DMS 273 treated with DMSO at 0.1 percent for 48 hours (cell line): ENCODE measurements at regions not wholly inside any gene's neighbourhood (a gene's known extent, or its start where the extent isn't known, plus 50 kb on each side); places are given as distances from the start of the nearest gene placed in this dataset.
"Not testable (repeated sequence)": the region's sequence is repeated elsewhere in the genome, so short reads cannot be mapped to it uniquely, and the experiment has no call there.

Experiments
- DNase-seq: peaks from one replicate; lab custom pipeline; 2025; lab: John Stamatoyannopoulos, UW

DNA sequence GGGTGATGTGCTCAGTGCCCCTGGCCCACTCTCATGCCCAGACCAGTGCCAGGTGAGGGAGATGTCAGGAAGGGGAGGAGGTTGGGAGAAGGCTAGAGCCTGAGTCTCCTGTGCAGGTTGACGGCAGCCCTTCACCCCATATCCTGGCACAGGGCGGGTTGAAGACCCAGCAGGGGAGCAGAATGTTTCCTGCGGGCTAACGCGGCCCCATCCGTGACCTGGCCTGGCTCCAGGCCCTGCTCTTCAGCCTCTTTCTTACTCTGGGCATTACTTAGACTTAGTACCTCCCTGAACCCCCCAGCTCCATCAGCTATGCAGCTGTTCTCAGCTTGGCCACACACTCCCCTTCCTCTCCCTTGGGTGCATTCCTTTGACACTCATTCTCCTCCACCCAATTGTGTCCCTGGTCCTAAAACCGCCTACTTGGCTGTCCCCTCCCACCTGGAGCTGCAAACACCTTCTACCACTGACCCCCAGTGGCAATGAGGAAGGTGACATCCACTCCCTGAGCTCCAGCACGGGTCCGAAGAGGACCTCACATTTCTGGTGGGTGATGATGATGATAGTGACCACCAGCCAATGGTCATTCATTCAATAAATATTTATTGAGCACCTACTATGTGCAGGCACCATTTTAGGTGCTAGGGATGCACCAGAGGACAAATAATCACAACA lies 179.0 kb downstream of the PTPRU start:
- peak; percentile 50 for DNase-seq

- no peak for DNase-seq
Measured at GRCh38 chr1:29414086-29414485, 177.8 kb downstream of the PTPRU start.

- DNase-seq: no peak
Measured at GRCh38 chr1:29413661-29414060, 177.3 kb downstream of the PTPRU start.

GRCh38 chr1:29412591-29412990 lies 176.3 kb downstream of the PTPRU start:
- DNase-seq: no peak

DNA sequence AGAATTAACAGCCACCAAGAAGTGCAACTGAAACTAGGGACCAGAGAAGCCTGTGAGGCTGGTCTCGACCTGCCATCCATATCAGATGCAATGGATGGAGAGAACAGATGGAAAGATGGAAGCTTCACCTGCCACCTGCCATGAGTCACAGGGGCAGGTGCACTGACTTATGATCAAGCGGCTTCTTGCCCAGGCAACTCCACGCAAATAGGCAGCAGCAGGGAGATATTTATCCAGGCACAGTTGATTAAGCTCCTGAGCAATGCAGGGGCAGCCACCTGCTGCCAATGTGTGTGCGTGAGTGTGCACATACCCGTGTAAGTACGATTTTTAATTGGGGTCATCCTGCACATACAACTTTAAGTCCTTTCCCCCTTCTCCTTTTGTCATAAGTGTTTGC lies 174.2 kb downstream of the PTPRU start:
- peak; percentile 65 for DNase-seq

DNA sequence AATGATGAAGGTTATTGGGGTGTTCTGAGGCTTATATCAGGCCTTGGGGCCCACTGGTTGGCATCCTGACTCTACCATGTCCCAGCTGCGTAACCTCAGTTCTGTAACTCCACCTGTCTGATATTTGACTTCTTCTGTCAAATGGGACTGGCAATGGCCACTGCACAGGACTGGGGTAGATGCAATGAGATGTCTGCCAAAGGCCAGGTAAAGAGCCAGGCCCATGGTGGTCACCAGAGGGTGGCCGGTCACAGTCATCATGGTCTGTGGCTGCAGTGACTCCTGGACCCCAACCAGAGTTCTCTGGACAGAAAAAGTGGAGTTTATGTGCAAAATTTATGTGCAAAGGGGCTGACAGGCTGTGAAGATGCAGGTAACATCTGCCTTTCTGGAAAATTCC lies 173.3 kb downstream of the PTPRU start:
- no peak for DNase-seq

DNA sequence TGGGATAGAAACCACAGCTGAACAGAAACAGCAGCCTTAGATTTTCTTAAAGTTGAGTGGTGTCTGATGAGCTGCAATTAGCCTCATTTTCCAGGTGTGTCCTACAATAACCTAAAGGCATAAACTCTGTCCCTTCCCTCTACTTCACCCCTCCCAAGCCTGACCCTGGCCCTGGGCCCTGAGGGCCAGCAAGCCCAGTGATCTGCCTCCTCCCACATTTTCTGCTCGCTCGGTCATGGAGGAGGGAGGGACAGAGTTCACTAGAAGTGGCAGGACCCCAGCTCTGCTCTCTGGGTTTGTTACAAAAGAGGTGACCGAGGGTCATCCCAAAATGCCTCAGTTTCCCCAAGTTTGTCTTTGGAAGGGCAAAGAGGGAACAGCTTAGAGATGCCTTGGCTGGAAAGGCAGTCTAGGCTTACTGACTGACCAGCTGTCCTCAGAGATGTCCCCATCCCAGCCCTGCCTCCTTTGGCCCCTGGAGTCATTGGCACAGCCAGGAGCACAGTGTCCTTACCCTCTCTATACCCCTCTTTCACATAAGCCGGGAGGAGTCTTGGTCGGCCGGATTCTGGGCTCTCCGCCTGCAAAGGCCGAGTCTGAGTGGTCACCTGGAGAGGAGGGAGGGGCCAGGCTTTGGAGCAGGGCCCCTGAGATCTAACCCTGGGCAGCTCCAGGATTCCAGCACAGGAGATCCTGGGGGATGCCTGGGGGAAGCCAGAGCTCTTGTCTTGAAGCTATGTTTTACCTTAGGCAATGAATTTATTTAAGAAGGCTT lies 172.7 kb downstream of the PTPRU start:
- no peak for DNase-seq

DNA sequence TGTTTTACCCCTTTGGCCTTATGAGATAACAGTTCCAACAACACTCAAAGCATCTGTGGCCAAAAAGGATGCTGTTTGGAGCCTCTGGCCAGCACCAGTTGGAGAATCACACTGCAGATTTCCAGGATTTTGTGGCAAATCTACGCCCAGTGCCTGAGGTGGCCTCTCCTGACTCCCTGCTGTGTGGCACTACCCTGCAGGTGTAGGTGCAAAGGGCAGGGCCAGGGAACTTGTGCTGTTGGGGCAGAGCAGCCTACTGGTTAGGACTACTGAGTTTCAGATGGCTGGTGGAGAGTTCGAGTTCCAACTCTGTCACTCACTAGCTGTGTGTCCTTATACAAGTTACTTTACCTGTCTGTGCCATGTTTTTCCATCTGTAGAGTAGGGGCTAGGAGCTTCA lies 170.5 kb downstream of the PTPRU start:
- DNase-seq: no peak

DNA sequence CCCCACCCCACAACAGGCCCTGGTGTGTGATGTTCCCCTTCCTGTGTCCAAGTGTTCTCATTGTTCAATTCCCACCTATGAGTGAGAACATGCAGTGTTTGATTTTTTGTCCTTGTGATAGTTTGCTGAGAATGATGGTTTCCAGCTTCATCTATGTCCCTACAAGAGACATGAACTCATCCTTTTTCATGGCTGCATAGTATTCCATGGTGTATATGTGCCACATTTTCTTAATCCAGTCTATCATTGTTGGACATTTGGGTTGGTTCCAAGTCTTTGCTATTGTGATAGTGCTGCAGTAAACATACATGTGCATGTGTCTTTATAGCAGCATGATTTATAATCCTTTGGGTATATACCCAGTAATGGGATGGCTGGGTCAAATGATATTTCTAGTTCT lies 163.9 kb downstream of the PTPRU start:
- DNase-seq: not testable (repeated sequence)

DNA sequence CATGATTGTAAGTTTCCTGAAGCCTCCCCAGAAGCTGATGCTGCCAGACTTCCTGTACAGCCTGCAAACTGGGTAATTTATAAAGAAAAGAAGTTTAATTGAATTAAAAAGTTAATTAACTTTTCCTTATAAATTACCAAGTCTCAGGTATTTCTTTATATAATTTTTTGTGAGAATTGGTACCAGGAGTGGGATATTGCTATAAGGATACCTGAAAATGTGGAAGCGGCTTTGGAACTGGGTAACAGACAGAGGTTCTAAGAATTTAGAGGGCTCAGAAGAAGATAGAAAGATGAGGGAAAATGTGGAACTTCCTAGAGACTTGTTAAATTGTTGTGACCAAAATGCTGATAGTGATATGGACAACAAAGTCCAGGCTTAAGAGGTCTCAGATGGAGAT lies 163.1 kb downstream of the PTPRU start:
- no peak for DNase-seq

DNA sequence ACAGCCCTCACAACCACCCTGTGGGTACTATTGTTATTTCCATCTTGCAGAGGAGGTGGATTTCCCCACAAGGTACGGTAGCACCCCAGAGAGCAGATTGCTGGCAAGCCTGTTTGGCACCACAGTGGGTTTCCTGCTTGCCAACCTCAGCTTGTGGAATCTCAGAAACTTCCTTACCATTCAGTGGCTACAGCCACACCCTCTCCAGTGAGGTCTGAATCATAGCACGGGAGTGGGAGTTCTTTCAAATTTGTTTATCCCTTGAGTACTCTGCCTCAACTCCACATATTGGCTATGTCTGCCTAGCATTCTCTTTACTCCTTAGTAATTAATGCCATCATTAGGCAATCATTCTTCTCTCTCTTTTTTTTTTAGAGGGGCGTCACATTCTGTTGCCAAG lies 162.1 kb downstream of the PTPRU start:
- no peak for DNase-seq

DNA sequence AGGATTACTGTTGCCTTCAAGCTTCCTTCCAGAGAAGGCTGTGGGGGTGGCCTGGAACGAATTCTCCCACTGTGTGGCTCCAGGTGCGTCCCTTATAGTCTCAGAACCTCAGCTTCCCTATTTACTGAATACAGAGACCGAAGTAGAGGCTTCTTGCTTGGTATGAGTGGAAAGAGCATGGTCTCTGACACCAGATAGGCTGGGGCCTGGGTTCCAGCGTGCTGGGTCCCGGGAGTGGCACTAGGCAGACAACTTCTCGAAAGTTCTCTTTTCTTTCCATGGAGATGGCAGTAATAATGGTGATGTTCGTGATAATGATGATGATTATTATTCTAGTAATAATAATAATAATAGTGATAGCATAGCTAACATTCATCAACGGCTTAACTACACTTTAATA lies 161.7 kb downstream of the PTPRU start:
- DNase-seq: no peak

GRCh38 chr1:29397256-29397590 lies 160.9 kb downstream of the PTPRU start:
- DNase-seq: no peak

GRCh38 chr1:29396438-29397255 lies 160.3 kb downstream of the PTPRU start:
- no peak for DNase-seq

DNA sequence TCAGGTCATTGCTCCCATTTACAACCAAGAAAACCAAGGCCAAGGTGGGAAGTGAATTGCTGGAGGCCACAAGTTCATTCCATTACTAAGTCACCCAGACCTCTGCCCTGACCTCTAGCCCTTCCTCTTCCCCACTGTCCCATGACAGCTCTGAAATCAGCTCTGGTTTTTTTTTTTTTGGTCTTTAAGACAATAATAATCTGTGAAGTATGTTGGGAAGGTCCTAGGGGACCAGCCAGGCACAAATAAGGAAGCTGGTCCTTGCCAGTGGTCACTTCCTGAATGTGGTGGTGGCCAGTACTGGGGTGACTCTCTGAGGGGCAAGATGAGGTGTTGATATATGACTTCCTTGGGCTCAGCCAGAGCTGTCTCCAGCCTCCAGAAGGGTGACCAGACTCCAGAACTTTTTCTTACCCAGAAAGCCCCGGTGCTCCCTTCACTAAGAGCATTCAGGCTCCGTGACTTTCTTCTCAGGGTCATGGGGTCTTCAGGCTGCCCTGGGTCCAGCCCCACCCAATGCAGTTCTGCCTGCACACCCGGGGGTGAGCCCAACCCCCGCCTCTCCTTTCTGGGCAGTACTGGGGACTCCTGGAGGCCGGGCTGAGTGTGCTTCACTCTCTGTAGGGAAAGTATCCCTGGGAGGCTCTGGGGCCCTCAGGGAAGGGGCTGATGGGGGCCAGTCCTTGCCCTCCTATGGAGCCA lies 159.6 kb downstream of the PTPRU start:
- no peak for DNase-seq

GRCh38 chr1:29394521-29395225 lies 158.4 kb downstream of the PTPRU start:
- DNase-seq: no peak

DNA sequence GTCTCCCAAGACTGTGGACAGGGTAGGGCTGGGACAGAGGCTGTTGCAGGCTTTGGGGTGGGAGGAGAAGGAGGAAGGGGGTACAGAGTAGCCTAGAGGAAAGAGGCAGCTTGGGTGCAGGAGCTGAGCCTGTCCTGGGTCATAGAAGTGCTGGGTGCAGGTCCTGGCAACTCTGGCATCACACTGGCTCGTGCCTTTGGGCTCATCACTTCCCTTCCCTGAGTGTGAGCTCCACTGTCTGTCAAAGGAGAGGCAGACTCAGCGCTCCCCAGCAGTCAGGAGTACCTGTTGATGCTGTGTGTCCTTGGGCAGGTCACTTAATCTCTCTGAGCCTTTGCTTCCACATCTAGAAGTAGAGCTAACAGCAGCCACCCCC lies 157.1 kb downstream of the PTPRU start:
- no peak for DNase-seq

DNA sequence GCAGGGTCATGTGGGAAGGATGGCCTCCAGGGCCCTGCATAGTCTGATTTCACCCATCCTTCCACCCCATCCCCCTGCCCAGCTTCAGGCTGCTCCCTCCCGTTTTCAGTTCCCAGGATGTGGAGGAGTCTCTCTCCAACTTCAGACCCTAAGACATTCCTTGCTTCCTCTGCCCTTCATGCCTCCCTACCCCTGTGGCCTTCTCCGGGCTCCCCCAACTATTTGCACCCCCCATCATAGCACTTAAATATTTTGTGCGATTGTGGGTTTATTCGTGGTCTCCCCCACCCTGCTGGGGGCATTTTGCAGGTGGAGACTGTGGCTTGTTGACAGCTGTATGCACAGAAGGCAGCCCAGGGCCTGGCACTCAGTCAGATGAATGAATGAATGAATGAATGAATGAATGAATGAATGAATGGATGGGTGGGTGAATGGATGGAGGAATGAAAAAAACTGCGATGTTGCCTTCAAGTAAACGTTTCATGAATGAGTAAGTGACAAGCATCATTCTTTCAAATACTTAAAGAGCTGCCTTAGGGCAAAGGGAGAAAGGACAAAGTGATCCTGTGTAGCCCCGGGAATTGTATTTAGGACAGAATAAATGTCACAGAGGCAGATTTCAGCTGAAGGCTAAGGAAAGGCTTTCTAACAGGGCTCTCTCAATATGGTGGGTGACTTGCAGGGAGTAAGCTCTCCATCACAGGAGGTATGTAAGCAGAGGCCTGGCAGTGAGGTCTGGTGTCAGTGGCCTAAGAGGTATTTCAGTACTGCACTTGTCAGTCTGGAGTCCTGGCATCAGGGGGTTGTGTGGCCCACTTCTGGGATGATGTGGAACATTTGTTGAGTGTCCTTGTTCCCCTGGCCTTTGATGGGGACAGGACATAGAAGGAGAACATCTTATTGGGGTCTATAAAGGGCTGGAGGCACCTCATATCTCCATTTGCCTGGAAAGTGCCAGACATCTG lies 156.4 kb downstream of the PTPRU start:
- DNase-seq: no peak

GRCh38 chr1:29392036-29392435 lies 155.7 kb downstream of the PTPRU start:
- no peak for DNase-seq

DNA sequence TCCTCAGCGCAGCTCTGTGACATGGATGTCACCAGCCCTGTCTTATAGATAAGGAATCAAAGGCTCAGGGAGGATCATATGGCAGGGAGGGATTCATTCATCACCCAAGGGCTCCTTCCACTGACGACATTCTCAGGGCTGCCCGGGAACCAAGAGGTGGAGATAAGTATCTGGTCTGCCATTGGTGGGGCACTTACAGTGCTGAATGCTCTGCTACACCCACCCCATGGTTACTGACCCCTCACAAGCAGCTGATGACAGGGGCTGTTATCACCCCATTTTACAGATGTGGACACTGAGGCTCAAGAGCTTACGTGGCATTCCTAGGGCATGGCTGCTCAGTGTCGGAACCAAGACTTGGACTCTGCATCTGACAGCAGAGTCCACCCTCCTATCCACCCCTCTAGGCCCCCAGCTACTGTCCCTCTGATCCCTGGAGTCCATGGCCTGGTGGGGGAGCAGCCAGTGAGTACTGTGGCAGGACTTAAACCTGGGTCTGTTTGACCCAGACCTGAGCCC lies 155.1 kb downstream of the PTPRU start:
- no peak for DNase-seq
